ENCODE measurements at regions not wholly inside any gene's neighbourhood (a gene's known extent, or its start where the extent isn't known, plus 50 kb on each side); places are given as distances from the start of the nearest gene placed in this dataset.

DNA sequence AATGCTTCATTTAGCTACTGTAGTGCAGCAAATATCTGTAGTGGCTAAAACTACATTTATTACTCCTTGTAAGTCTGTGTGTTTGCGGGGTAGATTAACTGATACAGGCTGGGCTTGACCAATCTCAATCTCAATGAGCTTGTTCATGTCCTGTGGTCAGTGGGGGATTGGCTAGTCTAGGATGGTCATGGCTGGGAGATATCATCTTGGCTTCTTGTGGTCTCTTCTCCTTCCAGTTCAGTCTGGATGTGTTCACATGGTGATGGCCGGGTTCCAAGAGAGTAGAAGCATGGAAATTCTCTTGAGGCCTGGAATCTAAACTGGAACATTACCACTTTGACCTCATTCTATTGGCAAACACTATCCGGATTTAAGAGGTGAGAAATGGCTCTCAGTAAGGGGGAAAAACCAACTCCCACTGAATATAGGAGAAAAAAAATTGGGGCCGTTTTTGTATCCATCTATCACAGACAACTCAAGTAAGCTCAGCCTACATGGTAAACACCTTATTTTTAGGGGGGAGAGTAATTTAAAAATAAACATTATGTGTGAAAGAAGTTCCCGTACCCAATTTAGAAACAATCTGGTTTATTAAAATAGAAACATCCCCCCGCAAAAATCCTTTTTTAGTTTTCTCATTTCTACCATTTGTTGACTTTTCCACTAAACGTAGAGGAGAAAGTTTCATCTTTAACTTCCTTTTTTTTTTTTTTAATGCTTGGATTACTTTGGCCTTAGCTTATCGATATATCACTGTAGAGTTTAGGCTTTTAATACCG lies 284.9 kb upstream of the TBC1D5 start:
- intact Hi-C loops (cut with DNase I), result no loop called here
- DNase-seq, result no peak

DNA sequence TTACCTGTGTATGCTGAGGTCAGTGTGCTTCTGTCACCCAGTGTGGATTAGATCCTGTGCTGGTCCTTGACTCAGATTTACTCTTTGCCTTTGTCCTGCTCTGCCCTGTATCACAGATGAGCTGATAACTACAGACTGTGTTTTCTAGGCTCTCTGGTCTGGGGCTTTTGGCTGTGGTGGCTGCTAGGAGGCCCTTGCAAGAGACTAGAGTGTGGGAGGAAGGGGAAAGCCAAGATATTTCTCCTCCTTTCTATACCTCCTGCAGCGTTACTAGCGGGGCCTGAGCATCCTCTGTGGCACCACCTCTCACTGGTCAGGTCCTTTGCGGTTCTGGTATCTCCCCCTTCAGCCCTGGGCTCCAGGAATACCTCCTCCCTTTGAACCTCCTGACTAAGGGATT lies 282.3 kb upstream of the TBC1D5 start:
- no peak for DNase-seq
- intact Hi-C loops (cut with DNase I), result no loop called here

DNA sequence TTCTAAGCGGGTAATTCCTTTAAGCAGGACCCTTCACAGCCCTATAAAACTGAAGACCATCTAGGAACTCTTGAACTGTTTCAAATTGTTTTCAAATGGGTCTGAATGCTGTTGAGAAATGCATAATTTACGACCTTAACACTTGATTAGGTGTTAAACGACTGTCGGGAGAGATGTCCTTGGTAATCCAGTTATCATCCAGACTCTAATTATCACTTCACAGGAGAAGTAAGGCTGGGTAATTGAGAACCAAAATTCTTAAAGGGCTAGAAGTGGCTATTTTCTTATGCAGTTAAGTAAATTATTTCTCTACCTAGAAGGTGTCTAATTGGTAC lies 276.7 kb upstream of the TBC1D5 start:
- intact Hi-C loops (cut with DNase I), result no loop called here
- no peak for DNase-seq

DNA sequence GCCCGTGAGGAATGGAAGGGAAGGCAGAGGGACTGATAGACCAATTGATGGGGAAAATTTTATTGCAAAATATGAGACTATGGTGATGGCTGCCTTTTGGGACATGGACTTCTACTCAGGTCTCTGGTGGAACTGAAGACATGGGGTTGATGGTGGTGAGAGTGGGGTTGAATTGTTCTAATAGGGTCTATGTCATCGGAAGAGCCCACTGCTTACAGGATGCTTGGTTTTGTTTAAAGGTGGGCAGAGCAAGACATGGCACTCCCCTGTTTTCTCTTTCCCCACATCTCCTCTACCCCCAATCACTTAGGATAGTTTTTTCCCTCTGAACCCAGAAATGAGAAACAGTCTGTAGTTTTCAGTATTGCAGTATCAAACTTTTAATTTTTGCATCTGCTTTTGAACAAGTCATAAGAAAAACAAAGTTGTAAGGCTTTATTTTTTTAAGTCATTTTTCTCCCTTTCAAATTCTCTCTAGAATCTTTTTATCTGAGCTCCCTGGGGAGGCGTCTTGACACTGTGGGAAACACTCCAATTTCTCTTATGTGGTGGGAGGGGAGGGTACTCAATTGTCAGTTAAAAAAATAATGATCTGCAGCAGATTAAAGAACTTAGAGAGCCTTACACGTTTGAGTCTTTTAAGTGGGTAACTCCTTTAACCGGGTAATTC lies 276.2 kb upstream of the TBC1D5 start:
- DNase-seq, result peak in 4 of 42 donors; percentile 10 to 45 (median 18)

DNA sequence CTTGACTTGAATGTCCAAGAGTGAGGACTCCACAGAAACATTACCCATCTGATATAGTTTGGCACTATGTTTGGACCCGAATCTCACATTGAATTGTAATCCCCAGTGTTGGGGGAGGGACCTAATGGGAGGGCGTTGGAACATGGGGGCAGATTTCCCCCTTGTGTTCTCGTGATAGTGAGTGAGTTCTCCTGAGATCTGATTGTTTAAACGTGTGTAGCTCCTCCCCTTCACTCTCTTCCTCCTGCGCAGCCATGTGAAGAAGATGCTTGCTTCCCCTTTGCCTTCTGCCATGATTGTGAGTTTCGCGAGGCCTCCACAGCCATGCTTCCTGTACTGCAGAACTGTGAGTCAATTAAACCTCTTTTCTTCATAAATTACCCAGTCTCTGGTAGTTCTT lies 273.9 kb upstream of the TBC1D5 start:
- intact Hi-C loops (cut with DNase I), result no loop called here
- no peak for DNase-seq

More for the DNA sequence above, 276.2 kb upstream of the TBC1D5 start:
- intact Hi-C loops (cut with DNase I), result no loop called here

DNA sequence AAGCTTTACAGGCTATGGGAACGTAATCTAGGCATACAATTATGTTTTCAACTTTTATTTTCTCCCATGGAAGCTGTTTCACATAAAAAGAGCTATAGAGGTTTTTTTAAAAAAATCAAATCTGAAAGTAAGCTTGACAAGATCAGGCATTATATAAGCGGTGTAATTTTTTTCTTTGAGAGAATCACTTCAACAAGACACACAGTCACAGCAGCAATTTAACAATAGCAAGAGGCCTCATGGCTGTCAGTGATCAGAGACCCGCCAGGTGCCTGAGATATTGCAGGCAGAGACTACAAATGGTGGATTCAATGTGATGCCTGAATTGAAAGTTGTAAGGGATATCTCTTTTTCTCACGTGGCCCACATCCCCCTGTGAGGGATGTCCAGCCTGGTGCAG lies 270.5 kb upstream of the TBC1D5 start:
- intact Hi-C loops (cut with DNase I), result no loop called here
- peak in 5 of 42 donors; percentile 8 to 37 (median 11) for DNase-seq

DNA sequence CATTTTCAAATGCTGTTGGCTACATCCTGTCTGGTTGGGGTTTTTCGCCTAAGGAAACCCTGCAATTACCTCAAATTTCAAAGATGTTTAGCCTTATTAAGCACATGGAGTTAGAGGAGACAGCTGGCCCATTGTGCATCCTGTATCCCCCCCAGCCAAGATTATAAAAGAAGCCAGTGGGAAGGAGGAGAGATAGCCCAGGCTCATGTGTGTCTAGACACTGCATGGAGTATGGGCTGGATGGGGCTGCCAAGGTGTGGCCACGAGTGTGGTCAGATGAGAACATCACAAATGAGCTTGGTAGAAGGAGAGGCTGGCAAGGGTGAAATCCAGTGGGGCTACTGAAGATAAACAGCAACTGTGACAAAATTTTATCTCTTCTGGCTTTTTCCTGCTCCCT lies 270.0 kb upstream of the TBC1D5 start:
- no peak for DNase-seq

DNA sequence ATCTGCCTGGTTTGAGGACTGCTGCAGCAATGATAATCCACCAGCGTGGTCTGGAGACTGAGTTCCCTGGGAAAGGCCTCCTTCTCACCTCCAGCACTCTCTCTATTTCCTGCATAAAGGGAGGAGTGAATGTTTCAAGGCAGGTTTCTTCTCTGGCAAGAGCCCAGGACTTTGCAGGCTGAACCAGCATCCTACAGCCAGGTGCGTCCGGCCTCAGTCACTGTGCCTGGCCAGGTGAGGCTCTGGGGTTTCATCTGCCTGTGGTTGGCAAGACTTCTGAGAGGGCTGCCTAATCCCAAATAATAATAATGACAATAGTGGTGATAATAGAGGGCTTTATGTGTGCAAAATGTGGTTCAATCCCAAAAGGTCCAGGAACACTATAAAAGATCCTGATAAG lies 269.0 kb upstream of the TBC1D5 start:
- DNase-seq, result no peak
- intact Hi-C loops (cut with DNase I), result no loop called here

More for the DNA sequence above, 270.0 kb upstream of the TBC1D5 start:
- intact Hi-C loops (cut with DNase I), result no loop called here

DNA sequence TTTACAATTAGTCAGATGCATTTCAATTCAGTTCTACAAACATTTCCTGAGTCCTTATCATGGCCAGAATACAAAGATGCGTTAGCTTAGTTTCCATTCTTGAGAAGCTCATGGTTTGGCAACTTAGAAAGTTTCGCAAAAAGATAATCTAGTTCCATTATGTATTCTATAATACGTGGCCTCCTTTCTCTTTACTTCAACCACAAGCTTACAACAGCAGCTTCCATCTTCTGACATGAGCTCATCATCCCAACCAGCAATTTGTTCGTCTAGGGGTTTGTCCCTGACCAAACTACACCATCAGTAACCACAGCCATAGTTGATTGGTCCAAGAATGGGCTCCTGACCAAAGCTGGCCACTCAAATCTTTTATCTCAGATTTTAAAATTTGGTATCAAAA lies 267.6 kb upstream of the TBC1D5 start:
- intact Hi-C loops (cut with DNase I), result no loop called here
- DNase-seq, result no peak

DNA sequence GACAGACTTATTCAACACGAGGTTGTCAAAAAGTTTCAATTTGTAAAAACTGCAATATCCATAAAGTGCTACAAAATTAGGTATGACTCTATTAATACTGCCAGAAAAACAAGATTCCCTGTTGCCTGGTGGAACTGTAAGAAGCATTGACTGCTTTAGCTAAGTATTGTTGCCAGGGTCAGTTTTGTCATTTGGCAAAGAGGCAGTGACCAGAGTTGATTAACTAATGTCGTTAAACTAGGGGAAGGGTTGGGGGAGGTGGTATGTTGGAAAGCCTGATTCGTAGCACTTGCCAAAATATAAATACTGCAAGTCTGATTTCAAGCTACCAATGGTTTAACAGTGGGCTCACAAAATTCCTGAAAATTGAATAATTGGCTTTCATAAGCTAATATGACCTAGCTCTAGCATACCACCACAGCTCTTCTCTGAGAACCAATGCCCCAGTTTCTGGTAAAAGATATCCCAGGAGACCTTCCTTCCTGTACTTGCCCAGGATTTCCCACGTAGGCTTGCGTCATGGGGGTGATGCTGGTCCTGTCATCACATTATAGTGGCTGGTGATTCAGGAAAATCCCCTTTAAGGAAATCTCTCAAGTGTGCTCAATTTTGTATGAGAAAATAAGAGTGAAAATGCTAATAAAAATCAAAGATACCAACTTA lies 266.4 kb upstream of the TBC1D5 start:
- DNase-seq, result no peak

DNA sequence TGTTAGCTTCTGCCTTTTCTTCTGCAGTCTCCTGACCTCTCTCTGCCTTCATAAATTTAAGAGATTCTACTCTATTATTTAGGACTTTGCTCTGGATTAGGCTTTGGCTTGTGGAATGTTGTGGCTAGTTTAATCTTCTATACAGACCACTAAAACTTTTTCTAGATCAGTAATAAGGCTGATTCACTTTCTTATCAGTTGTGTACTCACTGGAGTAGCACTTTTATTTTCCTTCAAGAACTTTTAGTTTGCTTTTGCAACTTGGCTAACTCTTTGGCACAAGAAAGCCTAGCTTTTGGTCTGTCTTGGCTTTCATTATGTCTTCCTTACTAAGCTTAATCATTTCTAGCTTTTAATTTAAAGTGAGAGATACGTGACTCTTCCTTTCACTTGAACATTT lies 265.5 kb upstream of the TBC1D5 start:
- intact Hi-C loops (cut with DNase I), result no loop called here
- DNase-seq, result no peak

More for the DNA sequence above, 266.4 kb upstream of the TBC1D5 start:
- intact Hi-C loops (cut with DNase I), result no loop called here

DNA sequence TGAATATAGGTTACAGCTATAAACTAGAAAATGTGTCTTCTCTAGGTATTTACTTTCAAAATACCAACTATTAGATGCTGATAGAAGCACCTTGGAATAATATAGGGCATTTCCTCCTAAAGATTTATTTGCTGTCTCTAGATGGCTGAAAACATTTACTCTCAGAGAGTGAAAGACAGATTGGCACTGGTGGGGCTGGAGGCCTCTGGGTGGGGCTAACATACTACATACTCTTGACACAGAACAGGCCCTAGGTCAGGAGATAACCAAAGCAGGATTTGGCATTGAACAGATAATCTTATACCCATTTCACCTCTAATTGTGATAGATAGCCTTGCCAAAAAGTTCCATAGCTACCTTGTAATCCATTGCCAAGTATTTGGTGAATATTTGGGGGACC lies 253.3 kb upstream of the TBC1D5 start:
- DNase-seq, result no peak
- intact Hi-C loops (cut with DNase I), result no loop called here

DNA sequence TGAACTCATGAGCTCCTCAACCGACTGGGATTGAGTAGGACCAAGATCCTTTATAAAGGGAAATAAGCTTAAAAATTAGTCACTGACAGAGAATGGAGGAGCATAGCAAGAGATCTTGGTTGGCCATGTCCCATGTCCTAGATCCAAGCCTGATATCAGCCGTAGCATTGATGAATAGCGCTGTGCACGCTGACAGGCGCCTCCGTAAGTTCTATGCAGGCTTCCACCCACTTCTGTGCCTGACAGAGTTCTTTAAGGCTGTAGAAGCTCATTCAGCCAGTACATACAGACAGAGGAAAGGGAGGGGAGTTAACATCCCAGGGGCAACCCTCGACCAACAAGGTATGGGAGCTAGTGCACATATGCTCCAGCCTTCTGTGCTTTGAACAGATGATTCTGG lies 251.7 kb upstream of the TBC1D5 start:
- intact Hi-C loops (cut with DNase I), result no loop called here
- DNase-seq, result peak in 31 of 42 donors; percentile 2 to 83 (median 37)

DNA sequence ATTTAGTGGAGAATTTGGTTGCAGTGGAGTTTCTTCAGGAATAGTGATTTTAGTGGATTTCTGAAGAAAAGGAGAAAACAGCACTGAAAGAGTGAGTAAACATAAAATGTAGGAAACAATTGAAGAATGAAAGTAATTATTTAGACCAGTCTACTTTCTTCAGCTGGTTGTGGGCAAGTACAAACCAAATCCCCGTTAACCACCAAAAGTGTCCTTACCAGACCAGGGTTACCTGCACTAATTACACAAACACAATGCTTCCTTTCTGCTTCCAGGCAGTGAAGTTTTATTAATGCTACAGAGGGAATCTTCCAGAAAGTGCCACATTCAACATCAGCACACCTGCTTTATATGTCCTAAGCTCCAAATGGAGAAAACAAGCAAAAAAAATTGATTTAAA lies 248.0 kb upstream of the TBC1D5 start:
- no peak for DNase-seq
- intact Hi-C loops (cut with DNase I), result no loop called here

DNA sequence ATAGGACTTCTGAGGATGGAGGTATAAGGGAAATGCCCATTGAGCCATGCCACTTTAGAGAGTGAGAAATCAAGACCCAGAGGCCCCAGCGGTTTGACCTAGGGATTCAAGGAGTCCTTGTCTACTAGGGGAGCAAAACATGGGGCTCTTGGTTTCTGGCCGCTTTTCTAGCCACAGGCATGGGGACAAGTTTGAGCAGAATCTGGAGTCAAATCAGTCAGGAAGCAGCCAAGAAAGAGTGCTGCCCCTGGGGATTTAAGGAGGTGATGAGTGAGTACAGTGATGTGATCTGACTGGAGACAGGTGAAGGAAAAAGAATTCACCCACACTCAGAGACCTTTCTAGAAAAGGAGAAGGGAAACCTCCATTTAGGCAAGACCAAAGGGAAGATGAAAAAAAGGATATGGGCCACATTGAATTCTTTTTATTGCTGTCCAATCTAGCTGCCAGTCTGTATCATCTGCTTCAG lies 244.0 kb upstream of the TBC1D5 start:
- DNase-seq, result no peak
- intact Hi-C loops (cut with DNase I), result no loop called here

DNA sequence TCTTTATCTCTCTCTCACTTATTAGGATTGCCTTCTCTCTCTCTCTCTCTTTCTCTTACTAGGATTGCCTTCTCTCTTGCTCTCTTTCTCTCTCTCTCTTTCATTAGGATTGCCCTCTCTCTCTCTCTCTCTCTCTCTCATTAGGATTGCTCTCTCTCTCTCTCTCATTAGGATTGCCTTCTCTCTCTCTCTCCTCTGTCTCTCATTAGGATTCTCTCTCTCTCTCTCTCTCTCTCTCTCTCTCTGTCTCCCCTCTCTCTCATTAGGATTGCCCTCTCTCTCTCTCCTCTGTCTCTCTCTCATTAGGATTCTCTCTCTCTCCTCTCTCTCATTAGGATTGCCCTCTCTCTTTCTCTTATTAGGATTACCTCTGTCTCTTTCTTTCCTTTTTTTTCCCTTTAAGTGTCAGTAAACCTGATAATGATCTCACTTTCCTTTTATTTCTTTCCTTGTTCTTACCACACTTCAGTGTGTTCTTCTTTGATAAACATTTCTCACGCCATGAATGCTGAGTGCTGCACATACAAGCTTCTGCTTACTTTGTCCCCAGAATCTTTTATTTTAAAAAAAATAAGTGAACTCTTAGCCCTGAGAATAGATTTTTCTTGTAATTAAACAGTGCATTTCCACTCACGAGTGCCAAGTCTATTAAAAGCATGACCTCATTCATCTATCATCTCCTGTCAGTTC lies 243.4 kb upstream of the TBC1D5 start:
- no peak for DNase-seq
- intact Hi-C loops (cut with DNase I), result no loop called here

DNA sequence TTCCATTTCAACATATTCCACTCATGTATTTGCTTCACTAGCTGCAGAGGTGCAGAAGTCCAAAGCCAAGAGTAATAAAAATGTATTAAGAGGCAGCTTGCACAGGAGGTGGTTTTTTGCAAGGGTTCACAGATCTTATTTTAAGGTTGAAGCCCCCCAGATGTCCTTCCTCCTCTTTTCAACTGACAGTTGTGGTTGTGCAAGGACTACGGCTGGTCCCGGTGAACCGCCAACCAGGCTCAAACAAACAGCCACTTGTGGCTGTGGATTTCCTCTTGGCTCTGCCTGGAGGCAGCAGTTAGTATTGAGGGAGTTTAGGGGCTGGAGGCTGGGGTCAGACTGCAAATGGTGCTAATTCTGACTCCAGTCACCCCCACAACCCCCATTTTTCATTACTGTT lies 240.7 kb upstream of the TBC1D5 start:
- intact Hi-C loops (cut with DNase I), result no loop called here
- no peak for DNase-seq

DNA sequence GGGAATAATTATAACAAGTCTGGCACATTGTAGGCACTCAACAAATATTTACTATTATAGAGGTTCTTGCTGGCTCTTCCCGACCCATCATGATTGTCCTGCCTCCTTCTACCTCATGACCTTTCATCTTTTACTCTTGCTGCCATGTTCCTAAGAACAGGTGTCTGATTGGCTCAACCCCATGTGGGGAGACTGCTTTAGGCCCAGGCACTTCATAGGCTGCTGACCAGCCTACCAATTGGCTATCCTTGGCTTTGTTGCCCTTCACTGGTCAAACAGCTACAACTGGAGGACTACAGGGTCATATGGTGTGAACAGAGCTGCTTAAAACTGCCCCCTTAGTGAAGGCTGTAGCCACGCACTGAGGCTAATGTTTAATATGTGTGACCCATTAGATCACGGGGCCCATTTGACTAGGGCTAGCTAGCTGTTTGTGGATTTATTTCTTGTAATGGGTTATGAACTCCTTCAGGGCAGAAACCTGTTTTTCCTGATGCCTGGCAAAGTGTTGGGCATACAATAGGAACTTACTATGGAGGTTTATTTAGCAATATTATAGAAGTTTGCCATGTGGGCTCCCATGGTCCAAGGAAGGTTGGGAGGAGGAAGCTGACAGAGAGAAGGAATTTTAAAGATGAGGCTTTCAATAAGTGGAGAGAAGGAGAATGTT lies 239.9 kb upstream of the TBC1D5 start:
- intact Hi-C loops (cut with DNase I), result no loop called here
- no peak for DNase-seq

DNA sequence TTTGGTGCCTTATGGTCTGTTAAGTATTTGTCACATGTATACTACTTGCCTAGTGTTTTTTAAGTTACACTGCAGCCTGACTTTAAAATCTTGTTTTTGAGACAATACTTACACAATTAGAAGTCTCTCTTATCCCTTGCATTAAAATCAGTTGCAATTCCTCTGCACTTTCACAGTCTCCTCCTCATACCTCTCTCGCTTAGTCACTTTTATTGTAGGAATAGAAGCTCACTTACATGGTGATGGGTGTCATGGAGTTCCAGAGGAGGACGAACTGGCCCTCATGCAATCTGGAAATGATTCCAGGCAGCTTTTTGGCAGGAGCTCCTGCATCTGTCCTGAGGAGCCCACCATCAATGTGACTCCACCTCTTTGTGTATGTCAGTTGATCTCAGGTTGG lies 238.4 kb upstream of the TBC1D5 start:
- no peak for DNase-seq
- intact Hi-C loops (cut with DNase I), result no loop called here

Data from head of caudate nucleus (tissue), 42 donors.